ENCODE measurements at regions not wholly inside any gene's neighbourhood (a gene's known extent, or its start where the extent isn't known, plus 50 kb on each side); places are given as distances from the start of the nearest gene placed in this dataset.

DNA sequence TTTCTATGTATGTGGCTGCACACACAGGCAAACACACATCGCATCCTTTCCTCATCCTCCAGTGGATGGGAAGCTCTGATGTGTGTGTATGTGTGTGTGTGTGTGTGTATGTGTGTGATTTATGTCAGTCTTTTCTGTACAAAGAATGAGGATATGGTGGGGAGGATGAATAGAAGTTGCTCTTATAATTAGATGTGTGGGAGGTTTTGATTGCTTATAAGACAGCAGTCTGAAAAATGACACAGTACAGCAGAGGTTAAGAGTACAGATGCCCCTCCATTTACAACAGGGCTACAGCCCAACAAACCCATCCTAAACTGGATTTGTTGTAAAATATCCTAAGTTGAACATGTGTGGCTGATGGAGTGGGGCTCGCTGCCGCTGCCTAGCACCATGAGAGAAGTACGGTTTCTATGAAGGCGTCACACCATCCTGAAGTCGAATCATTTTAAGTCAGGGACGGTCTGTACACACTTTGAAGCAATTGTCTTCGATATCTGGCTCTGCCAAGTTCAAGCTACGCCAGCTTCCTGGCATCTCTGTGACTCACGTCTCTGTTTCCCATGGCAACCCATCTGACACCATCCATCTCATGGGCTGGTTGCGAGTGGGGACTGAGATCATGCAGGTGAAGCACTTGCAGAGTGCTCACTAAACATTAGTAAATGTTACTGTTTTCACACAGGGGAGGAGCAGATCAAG, 252.6 kb downstream of the MYLK4 start:
- DNase-seq (ENCODE audit: low read depth): no peak
- no peak overlapping the region for H3K4me3 ChIP-seq (ENCODE audit: low read depth, low read length)
- TF ChIP-seq, protein P1, sequence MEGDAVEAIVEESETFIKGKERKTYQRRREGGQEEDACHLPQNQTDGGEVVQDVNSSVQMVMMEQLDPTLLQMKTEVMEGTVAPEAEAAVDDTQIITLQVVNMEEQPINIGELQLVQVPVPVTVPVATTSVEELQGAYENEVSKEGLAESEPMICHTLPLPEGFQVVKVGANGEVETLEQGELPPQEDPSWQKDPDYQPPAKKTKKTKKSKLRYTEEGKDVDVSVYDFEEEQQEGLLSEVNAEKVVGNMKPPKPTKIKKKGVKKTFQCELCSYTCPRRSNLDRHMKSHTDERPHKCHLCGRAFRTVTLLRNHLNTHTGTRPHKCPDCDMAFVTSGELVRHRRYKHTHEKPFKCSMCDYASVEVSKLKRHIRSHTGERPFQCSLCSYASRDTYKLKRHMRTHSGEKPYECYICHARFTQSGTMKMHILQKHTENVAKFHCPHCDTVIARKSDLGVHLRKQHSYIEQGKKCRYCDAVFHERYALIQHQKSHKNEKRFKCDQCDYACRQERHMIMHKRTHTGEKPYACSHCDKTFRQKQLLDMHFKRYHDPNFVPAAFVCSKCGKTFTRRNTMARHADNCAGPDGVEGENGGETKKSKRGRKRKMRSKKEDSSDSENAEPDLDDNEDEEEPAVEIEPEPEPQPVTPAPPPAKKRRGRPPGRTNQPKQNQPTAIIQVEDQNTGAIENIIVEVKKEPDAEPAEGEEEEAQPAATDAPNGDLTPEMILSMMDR (IDR thresholded peaks at IDR 0.05; ENCODE audit: control insufficient read depth, extremely low read depth, insufficient read depth): no peak

DNA sequence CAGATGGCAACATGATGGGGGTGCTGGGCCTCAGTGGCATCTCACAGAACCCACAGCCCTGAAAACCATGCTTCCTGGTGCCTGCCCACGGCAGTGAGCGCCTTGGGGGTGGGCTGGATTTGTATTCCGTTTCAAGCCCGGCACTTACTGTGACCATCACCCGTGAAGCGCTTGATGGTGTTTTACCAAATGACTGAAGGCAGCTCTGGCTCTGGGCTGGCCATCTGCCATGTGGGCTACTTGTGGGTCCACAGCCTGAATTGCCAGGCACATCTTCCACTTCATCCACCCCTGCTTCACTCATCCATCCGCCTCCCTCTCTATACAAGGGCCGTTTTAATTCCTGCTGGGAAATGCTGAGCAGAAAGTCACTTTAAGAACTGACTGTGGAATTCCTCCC, 250.9 kb upstream of the GMDS start:
- TF ChIP-seq, protein P1 (IDR thresholded peaks at IDR 0.05; ENCODE audit: control insufficient read depth, extremely low read depth, insufficient read depth): no peak
- no peak for DNase-seq (ENCODE audit: low read depth)

DNA sequence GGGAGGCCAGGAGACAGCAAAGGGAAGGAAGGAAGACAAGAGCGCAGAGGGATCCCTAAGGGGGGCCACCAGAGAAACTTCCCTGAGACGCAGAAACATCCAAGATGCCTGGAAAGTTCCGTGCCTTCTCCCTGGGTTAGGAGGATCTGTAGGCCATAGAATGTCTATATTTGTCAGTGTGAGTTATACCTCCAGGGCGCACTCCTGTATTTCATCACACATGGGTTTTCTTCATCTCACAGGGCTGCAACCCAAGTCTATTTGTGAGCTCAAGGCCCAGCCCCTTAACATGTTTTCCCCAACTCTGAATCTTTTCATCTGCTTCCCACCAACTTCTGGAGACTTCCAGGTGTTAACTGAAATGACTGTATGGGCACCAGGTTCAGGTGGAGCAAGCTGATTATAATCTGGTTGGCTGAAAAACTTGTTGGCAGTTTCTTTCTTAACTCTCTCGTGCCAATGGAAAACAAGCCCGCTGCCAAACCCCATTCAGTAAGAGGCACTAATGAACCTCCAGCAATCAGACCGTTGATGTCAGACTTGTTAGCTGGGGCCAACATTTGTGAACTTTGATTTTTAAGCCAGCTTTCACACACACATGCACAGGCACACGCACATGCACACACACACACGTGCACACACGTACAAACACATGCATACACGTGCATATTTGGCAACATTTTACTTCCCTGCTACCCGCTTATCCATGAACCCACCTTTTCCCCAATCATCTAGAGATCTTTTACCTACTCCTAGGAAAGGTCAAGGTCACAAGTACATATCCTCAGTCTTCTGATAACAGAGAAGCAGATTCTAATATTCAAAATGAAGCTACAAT, 247.5 kb upstream of the GMDS start:
- no peak overlapping the region for H3K4me3 ChIP-seq (ENCODE audit: low read depth, low read length)
- DNase-seq (ENCODE audit: low read depth): no peak
- TF ChIP-seq, protein P1 (IDR thresholded peaks at IDR 0.05; ENCODE audit: control insufficient read depth, extremely low read depth, insufficient read depth): no peak

More for the DNA sequence above, 250.9 kb upstream of the GMDS start:
- no peak overlapping the region for H3K4me3 ChIP-seq (ENCODE audit: low read depth, low read length)

DNA sequence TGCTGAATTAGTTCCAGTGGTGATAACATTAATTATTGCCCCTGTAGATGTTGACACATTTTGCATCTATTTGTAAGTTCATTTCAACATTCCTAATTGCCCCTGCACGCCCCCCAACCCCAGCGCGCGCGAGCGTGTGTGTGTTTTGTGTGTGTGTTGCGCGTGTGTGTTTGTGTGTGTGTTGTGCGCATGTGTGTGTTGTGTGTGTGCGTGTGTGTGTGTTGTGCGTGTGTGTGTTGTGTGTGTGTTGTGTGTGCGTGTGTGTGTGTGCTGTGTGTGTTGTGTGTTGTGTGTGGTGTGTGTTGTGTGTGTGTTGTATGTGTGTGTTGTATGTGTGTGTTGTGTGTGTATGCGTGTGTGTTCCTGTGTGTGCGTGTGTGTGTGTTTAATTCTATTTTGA, 245.7 kb upstream of the GMDS start:
- DNase-seq (ENCODE audit: low read depth): no peak
- H3K4me3 ChIP-seq (ENCODE audit: low read depth, low read length): no peak overlapping the region
- TF ChIP-seq, protein P1 (IDR thresholded peaks at IDR 0.05; ENCODE audit: control insufficient read depth, extremely low read depth, insufficient read depth): no peak

DNA sequence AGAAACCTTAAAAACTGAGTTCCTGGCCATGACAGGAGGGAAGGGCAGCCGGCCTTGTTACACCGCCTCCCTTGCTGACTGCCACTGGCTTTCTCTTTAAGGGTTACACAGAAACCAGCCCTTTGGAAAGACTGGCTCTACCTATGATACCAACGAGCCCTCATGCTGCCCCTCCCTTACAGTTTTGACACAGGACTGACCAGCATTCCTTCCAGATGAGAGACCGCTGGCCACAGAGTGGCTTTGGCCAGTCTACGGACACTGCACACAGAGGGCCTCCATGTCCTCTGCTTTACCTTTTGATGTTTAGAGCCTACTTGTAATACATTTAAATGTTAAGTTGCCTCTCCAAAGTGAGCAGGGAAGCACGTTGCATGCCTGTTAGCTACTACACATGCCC, 243.2 kb upstream of the GMDS start:
- TF ChIP-seq, protein P1 (IDR thresholded peaks at IDR 0.05; ENCODE audit: control insufficient read depth, extremely low read depth, insufficient read depth): no peak
- no peak overlapping the region for H3K4me3 ChIP-seq (ENCODE audit: low read depth, low read length)
- no peak for DNase-seq (ENCODE audit: low read depth)

DNA sequence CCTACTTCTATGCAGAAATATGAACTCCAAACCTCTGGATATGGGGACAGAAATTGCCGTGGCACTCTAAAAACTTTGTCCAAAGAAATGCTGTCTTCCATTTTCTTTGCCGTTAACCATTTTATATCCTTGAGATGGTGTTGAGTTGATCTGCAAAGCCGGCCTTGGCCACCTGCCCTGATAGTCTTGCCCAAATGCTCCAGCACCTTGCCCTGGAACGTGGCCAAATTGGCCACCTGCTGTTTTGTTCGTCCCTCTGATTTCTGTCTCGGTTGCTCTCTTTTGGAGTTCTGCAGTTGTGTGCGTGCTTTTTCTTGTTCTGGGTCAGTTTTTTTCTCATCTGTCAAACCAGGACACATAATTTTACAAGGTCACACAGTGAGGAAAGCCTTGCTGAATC, 239.7 kb upstream of the GMDS start:
- TF ChIP-seq, protein P1 (IDR thresholded peaks at IDR 0.05; ENCODE audit: control insufficient read depth, extremely low read depth, insufficient read depth): no peak
- H3K4me3 ChIP-seq (ENCODE audit: low read depth, low read length): no peak overlapping the region
- no peak for DNase-seq (ENCODE audit: low read depth)

Data from LNCaP clone FGC (cell line).